GM19438 (cell line): ENCODE measurements at regions not wholly inside any gene's neighbourhood (a gene's known extent, or its start where the extent isn't known, plus 50 kb on each side); places are given as distances from the start of the nearest gene placed in this dataset.
A peak's percentile ranks its signal among the peaks of the same experiment; 100 is the strongest.
"Not testable (repeated sequence)": the region's sequence is repeated elsewhere in the genome, so short reads cannot be mapped to it uniquely, and the experiment has no call there.

Experiments used
- ATAC-seq: cut with Tn5 transposase; IDR thresholded peaks from one replicate; pipeline ENCODE4 v1.9.1; 2021; ENCODE audit warnings: low read depth; ENCODE audit not compliant: unreplicated experiment

- ATAC-seq = no peak
These were observed 203.8 kb downstream of the TPRG1 start for GRCh38 chr3:189375532-189375931.

DNA sequence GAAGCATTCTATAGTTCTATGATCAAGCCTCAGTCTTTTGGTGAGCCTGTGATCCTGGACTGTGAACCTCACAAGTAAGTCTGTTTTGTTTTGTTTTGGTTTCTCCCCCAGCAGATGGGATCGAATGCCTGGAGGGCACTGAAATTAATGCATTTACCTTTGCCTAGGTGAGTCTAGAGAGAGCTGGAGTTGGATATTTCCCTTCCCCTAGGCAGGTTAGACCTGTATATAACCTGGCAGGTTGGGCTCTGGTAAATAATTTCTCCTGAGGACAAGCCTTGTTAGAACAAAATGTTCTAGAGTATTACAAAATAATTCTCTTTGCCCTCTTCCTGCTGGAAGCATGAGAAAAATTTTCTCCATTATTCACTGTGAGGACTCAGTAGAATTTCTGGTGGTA lies 211.9 kb downstream of the TPRG1 start:
- ATAC-seq = no peak

- ATAC-seq = not testable (repeated sequence)
These were observed 214.1 kb downstream of the TPRG1 start for GRCh38 chr3:189385880-189386279.

GRCh38 chr3:189386739-189387138 lies 215.0 kb downstream of the TPRG1 start:
- ATAC-seq = no peak

DNA sequence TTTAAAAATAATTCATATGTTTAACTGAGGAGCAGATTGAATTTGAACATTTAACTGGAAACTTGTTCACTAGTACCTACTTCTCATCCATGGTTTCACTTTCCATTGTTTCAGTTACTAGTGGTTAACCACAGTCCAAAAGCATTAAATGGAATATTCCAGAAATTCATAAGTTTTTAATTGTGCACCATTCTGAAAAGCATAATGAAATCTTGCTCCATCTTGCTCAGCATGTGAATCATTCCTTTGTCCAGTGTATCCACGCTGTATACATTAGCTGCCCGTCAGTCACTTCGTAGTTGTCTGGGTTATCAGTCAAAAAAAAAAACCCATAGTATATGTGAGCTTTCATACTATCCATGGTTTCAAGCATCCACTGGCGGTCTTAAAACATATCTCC lies 217.6 kb downstream of the TPRG1 start:
- no peak for ATAC-seq

DNA sequence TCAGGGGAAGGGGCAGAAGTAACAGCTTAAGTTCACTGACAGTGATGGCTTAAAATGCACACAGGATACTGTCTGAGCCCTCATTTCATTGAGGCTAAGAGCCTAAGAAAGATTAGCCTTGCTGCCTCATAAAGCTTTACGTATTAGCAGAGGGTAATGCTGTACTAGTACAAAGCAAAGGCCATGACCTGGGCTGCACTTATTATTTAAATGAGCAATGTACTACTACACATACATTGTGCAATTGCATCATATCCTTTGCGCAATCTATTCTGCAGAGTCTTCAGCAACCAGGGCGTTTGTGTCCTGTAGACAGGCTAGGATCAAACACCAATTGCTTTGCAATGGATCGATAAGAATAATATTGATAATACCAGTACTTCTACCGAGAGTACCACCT lies 221.8 kb downstream of the TPRG1 start:
- no peak for ATAC-seq

- peak; percentile 92 for ATAC-seq
These were observed 222.9 kb downstream of the TPRG1 start for GRCh38 chr3:189394599-189395121.

GRCh38 chr3:189395825-189396224 lies 224.1 kb downstream of the TPRG1 start:
- no peak for ATAC-seq

DNA sequence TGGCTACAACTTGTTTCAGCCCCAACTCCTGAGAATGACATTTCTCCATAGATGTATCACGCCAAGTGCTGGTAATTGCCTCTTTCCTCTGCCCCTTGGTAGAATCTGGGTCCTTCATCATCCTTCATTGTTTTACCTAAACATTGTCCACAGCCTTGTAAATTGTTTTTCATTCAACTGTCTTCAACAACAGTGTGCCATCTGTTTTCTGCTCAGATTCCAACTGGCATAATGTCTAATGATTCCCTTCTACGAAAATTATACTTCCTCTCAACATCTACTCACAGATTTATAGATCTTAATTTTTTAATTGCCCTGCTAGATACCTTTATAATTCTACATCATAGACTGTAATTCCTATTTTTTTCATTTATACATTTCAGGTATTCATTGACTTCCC lies 226.9 kb downstream of the TPRG1 start:
- no peak for ATAC-seq

- ATAC-seq = no peak
These were observed 229.4 kb downstream of the TPRG1 start for GRCh38 chr3:189401196-189401595.

- no peak for ATAC-seq
These were observed 228.0 kb upstream of the TP63 start for GRCh38 chr3:189403194-189403593.

DNA sequence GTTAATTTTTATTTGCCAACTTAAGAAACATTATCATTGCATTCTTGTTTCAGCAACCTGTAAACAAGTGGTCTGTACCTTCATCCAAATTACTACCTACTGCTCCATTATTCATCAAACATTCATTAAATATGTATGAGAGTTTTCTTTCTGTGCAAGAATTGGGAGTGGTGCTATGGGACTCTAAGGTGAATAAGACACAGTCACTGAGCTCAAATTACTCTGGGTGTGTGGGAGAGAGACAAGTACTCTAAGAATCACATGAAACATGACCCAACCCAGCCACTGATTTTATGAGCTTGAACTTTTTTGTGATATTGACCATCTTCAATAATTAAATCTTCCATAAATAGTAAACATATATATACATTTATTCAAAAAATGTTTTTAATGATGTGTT lies 227.2 kb upstream of the TP63 start:
- ATAC-seq = no peak

- no peak for ATAC-seq
These were observed 226.2 kb upstream of the TP63 start for GRCh38 chr3:189404797-189405484.

DNA sequence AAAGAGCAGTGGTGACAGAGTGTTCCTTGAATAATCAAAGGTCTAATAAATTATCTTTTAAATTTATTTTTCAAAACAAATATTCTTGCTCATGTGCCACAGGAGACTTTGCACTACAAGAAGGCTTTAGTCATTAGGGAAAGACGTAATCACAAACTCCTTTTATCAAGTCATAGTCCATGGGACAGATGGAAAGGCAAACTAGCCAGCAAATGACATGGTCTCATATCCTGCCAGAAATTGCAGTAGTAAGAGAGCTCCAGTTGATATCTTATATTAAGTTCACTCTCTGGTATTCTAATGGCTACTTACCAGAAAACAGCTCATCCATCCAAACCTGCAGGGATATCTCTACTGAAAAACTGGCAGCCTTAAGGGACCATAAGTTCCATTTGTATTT lies 225.0 kb upstream of the TP63 start:
- no peak for ATAC-seq

GRCh38 chr3:189410522-189410921 lies 220.7 kb upstream of the TP63 start:
- no peak for ATAC-seq

DNA sequence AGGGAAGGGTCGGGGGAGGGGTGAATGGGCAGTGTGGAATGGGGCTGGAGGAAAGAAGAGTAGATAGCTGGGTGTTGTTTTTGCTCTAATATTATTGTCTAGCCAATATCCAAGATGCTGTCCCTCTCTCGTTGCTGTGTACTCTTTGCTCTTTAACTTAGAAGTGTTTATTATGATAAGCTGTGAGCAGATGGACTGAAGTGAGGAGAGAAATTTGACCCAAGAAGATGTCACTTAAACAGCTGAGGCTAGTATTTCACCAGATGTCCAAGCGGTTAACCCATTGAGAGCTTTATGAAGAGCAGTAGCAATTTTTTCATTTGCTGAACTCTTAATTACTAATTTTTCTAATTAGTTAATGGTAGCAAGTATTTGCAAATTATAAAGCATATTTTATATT lies 212.2 kb upstream of the TP63 start:
- ATAC-seq = no peak

DNA sequence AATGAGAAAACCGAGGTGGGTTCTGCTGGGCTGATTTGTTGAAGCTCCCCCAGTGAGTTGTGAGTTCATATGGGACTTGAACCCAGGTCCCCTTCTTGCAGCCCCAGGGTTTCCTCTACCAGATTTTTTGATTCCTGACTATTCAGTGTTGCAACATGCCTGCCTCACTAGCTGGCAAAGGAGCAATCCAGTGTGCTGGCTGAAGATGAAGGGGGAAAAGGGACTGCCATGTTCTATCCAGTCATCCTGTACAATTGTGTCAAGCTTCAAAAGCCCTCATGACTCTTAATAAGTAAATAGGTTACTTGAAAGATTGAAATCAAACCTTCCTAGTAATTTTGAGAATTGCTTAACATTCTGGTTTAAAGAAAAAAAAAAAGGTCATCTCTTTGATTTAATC lies 211.5 kb upstream of the TP63 start:
- ATAC-seq = no peak

- ATAC-seq = no peak
These were observed 206.3 kb upstream of the TP63 start for GRCh38 chr3:189424922-189425321.

GRCh38 chr3:189429019-189429418 lies 202.2 kb upstream of the TP63 start:
- ATAC-seq = no peak

- ATAC-seq = no peak
These were observed 201.0 kb upstream of the TP63 start for GRCh38 chr3:189430166-189430565.

DNA sequence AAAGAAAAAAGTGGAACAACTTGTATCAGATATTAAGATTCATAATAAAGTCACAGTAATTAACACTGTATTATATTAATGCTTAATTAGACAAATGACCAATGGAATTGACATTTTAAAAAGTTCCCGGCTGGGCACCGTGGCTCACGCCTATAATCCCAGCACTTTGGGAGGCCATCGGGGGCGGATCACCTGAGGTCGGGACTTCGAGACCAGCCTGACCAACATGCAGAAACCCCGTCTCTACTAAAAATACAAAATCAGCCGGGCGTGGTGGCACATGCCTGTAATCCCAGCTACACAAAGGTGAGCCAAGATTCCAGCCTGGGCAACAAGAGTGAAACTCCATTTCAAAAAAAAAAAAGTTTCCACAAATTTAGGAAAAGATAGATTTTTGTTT lies 188.9 kb upstream of the TP63 start:
- not testable (repeated sequence) for ATAC-seq

GRCh38 chr3:189446959-189447560 lies 184.1 kb upstream of the TP63 start:
- no peak for ATAC-seq
